ENCODE measurements at regions not wholly inside any gene's neighbourhood (a gene's known extent, or its start where the extent isn't known, plus 50 kb on each side); places are given as distances from the start of the nearest gene placed in this dataset.

- CTCF ChIA-PET = no interaction called here
- H3K9me3 ChIP-seq (ENCODE audit: control insufficient read depth, insufficient read depth, low read depth, low read length) = no peaks in the 10 kb centered on the region
- H3K27ac ChIP-seq (ENCODE audit: low read length) = no peak overlapping the region
- POLR2A ChIA-PET = no interaction called here
- no peaks in the 10 kb centered on the region for H3K36me3 ChIP-seq (ENCODE audit: control insufficient read depth, insufficient read depth, low read length)
- no peak for TF ChIP-seq SIN3A (IDR thresholded peaks at IDR 0.05; ENCODE audit: borderline replicate concordance, insufficient read depth, low read depth, low read length)
- TF ChIP-seq TCF7L2 (IDR thresholded peaks at IDR 0.05; ENCODE audit: low read depth, low read length) = no peak
- TF ChIP-seq REST (IDR thresholded peaks at IDR 0.05; ENCODE audit: insufficient read depth in 1 of 2, low read depth in 2 of 2, low read length in 1 of 2) = no peak
- no peak for TF ChIP-seq CTCF (IDR thresholded peaks at IDR 0.05)
- TF ChIP-seq POLR2AphosphoS5 (IDR thresholded peaks at IDR 0.05; ENCODE audit: low read depth, low read length) = no peak
- ATAC-seq (no peak), DNase-seq (ENCODE audit: low read depth, low spot score) (no peak)
- intact Hi-C loops (cut with micrococcal nuclease; ENCODE audit: unreplicated experiment) (no loop called here), in situ Hi-C loops (cut with HindIII; ENCODE audit: low pct_unique_long_range_greater_than_20kb, low sequenced_read_pairs) (no loop called here)
- no peaks in the 10 kb centered on the region for H3K4me1 ChIP-seq (ENCODE audit: control insufficient read depth, insufficient read depth, low read length)
- no TSS peak for BruUV-seq (replicated peaks)
- no peaks in the 10 kb centered on the region for H3K27me3 ChIP-seq (ENCODE audit: control insufficient read depth, insufficient read depth, low read length)
- H3K4me3 ChIP-seq (ENCODE audit: low read depth in 2 of 2, low read length in 2 of 2) = no peak overlapping the region
Observed at GRCh38 chr5:89951876-89952275, 457.7 kb downstream of the CETN3 start.

- CTCF ChIA-PET = no interaction called here
Observed at GRCh38 chr5:89950234-89950633, 459.3 kb downstream of the CETN3 start.

More at GRCh38 chr5:89950234-89950633, 459.3 kb downstream of the CETN3 start:
- in situ Hi-C loops (cut with HindIII; ENCODE audit: low pct_unique_long_range_greater_than_20kb, low sequenced_read_pairs) = no loop called here
- Histone ChIP-seq H3K36me3 (ENCODE audit: control insufficient read depth, insufficient read depth, low read length) (no peaks in the 10 kb centered on the region), H3K27ac (ENCODE audit: low read length) (no peak overlapping the region), H3K4me3 (ENCODE audit: low read depth in 2 of 2, low read length in 2 of 2) (no peak overlapping the region), H3K9me3 (ENCODE audit: control insufficient read depth, insufficient read depth, low read depth, low read length) (no peaks in the 10 kb centered on the region), H3K27me3 (ENCODE audit: control insufficient read depth, insufficient read depth, low read length) (no peaks in the 10 kb centered on the region), H3K4me1 (ENCODE audit: control insufficient read depth, insufficient read depth, low read length) (no peaks in the 10 kb centered on the region)
- BruUV-seq (replicated peaks) = no TSS peak
- POLR2A ChIA-PET = no interaction called here
- TF ChIP-seq REST (IDR thresholded peaks at IDR 0.05; ENCODE audit: insufficient read depth in 1 of 2, low read depth in 2 of 2, low read length in 1 of 2) (no peak), TCF7L2 (IDR thresholded peaks at IDR 0.05; ENCODE audit: low read depth, low read length) (no peak), POLR2AphosphoS5 (IDR thresholded peaks at IDR 0.05; ENCODE audit: low read depth, low read length) (no peak), SIN3A (IDR thresholded peaks at IDR 0.05; ENCODE audit: borderline replicate concordance, insufficient read depth, low read depth, low read length) (no peak), CTCF (IDR thresholded peaks at IDR 0.05) (no peak)
- no peak for ATAC-seq
- no peak for DNase-seq (ENCODE audit: low read depth, low spot score)
- intact Hi-C loops (cut with micrococcal nuclease; ENCODE audit: unreplicated experiment) = no loop called here
